DMS153 treated with DMSO at 0.1 percent for 48 hours (cell line): ENCODE measurements at regions not wholly inside any gene's neighbourhood (a gene's known extent, or its start where the extent isn't known, plus 50 kb on each side); places are given as distances from the start of the nearest gene placed in this dataset.
"Not testable (repeated sequence)": the region's sequence is repeated elsewhere in the genome, so short reads cannot be mapped to it uniquely, and the experiment has no call there.

Experiments
- DNase-seq: peaks from one replicate; lab custom pipeline; 2025; ENCODE audit not compliant: unreplicated experiment; lab: John Stamatoyannopoulos, UW

DNA sequence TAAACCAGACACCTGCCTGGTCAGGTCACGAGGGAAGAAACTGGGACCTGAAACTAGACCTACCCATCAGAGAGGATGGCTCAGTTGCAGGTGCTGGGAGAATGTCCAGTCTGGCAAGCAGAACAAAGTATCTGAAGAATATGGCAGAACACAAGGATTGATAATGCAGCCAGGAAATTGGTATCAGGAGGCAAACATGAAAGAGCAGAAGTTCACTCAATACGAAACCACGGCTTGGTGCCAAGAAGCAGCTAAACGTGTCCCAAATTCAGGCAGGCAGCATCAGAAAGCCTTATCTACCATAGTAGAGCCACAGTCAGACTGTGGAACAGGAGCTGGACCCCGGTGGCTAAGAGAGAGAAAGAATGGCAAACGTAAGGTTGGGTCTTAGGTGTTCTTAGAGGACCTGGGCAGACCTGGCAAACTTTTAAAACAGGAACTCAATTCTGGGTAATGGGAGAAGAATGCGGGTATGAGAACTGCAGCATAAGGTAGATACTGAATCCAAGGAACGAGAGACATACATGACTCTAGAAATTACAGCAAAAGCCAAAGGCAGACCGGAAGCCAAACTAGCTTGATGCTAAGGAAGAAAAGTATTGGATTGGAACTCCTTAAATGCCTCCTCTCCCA lies 169.0 kb upstream of the NECTIN3 start:
- no peak for DNase-seq

DNA sequence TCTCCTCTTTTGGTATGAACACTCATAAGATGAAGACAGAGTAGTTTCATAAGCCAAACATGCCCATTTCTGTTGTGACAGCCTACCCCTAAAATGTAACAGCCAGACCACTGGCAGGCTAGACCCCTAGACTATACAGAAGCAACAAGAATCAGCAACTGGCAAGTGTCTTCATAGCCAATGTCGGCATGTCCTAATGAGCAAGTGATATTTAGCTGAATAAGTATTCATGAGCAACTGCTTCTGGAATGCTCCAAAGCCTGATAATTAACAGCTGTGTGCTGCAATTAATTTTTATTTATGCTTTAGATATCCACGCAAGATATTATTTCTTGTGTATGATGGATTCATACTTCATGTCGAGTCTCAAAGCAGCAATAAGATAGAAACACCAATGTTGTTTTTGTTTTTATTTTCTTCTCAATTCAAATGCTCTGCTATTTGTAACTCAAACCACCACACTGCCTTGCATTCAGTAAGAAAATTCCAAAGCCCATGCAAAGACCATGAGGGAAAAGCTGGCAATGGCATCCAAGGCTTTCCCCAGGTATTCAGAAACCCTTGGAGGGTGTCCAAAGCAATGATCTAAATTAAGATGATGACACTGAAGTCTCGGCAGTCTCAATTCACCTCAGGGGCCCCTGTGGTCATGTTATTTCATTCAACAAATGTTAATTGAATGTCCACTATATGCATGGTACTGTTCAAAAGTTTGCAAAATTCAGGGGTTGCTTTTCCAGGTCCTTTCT lies 167.7 kb upstream of the NECTIN3 start:
- DNase-seq, result no peak

DNA sequence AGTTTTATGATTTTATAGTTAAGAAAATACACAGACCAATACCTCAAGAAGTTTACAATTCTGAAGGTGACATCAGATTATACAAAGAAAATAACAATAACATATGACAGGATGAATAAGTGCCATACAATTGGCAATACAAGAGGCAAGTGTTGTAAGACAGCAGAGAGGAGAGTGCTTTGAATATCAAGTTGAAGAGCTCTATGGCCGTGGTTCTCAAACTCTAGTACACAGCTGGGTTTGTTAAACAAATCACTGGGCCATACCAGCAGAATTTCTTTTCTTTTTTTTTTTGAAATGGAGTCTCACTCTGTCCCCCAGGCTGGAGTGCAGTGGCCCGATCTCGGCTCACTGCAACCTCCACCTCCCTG lies 167.1 kb upstream of the NECTIN3 start:
- no peak for DNase-seq

DNA sequence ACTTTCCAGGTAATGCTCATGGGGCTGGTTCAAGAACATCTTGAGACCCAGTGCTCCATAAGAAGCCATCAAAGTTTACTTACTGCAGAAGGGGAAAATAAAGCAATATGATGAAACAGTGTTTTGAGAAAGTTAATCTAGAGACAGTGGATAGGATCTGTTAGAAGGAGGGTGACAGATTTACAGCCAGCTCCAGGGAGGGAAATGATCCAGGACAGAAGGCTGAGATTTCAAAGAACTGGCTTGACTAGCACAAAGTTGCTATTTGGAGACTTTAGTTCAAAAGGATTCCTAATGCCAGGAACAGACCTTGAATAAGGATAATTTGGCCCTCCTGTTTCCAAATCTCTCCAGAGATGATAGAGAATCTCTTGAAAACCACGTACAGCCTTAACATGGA lies 166.5 kb upstream of the NECTIN3 start:
- no peak for DNase-seq

DNA sequence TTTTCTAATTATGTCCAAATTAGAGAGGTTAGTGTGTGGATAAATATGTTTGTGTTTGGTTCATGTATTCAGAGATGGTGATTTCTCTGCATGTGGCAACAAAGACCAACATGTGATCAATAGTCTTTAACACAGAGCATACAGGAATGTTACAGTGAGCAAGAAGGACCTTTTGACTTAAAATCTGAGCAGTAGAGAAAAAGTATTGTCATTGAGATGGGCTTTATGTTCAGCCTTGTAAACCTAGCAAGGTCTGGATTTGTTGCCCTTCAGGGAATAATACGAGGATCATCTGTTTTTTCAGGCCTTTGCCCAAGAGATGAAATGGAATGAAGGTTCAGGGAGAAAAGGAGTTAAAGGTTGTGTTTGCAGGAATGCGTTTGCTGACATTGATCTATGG lies 161.8 kb upstream of the NECTIN3 start:
- DNase-seq, result no peak

DNA sequence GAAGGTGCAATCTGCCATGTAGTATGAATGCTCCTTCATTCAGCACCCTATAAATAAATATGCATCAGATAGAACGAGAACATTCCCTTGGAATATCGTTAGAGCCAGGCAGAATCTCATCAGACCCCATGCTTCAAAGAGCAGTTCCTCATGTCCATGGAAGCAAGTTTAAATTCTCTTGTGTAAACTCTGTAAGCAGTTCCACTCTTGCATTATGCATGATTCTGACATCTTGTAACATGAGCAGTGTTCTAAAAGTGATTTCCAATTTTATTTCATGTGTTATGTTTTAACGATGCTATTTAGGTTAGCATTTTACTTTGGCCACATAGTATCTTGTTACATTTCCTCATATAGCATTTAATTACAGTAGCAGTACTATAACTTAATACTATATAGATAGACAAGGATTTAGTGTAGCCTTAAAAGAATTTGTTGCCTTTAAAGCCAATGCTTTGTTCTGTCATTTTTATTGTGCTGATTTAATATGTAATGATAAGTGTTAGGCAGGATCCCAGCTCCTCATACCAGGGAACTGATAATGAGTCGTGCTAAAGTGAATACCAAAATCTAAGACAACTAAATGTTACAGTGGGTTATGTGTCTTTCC lies 161.2 kb upstream of the NECTIN3 start:
- DNase-seq, result no peak

DNA sequence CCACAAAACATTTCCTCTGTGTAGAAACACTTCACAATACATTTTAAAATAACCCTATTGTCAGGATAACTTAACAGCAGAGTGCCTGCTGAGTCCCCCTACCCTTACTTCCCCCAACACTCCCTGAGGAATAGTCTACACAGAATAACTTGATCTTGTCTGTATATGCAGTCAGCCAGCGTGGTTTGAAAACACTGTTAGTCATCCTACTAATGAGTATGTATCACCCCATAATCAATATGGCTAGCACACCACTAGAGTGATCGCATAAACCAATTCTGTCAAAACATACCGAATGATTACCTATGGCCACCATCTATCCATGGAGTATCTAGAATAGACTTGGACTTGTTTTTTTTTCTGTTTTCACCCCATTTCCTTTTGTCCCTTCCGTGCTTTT lies 152.7 kb upstream of the NECTIN3 start:
- DNase-seq, result no peak

DNA sequence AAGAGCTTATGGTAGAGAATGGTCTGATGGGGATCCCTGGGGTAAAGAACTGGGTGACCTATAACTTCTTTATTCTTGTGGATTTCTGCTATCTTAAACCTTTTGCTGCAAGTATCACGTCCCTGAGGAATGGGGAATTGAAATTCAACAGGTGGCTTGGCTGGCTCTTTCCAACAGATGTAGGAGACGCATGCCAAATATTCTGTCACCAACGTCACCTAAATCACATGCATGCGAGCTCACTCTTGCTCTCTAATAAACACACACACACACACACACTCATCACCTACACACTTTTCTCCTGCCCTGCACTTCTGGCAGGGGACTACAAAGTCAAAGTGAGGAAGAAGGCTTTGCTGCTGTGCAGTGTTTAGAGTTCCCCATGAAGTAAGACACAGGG lies 145.8 kb upstream of the NECTIN3 start:
- DNase-seq, result no peak

DNA sequence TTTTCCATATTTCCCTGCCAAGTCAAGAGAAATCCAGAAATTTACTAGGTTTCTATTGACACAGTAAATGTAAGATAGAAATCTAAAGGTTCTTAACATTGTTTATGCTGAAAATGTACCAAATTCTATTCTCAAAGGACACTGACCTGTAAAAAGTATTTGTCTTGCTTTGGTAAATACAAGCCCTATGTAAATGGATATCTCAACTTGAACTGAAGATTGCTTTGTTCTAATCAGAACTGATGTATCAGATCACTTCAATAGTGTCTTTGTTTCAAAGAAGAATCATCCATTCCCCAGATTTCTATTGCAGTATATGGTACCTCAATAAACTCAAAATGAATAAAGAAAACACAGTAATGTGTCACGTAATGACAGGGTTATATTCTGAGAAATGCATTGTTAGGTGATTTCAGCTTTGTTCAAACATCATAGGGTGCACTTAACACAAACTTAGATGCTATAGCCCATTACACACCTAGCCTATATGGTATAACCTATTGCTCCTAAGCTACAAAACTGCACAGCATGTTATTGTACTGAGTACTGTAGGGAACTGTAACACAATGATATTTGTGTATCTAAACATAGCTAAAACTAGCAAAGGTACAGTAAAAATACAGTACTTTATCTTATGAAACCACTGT lies 143.5 kb upstream of the NECTIN3 start:
- DNase-seq, result no peak

DNA sequence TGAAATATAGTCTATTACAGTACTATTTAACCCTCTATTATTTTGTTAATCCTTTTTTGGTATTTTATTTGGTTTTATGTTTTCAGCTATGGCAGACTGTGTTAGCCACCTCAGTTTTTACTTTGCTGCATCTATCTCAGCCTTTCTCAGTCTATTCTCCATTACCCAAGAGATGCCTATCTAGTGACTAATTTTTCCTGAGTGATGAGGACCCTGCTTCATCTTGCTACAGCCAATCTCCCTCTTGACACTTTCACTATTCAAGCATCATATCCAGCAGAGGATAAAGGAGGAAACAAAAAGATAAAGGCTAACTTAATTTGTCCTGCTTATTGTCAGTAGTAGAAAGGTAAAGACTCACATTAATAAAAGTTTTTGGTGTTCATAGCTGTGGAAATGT lies 141.8 kb upstream of the NECTIN3 start:
- no peak for DNase-seq

DNA sequence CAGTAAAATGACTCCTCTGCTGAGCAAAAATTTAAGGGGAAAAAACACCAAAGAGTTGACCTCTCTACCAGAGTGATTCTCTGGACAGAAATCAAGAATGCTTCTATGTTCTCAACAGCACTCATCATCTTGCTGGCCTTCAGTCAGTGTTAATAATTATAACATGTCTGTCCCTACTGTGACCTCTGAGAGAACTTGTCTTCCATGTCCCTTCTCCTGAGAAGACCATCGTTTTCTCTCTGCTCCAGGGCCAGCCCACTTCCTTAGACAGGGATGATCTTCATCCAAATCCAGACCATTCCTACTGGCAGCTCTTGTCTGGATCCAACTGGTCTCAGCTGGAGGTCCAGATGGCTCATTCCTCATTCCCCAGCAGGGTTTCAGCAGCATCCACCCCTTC lies 139.0 kb upstream of the NECTIN3 start:
- no peak for DNase-seq

DNA sequence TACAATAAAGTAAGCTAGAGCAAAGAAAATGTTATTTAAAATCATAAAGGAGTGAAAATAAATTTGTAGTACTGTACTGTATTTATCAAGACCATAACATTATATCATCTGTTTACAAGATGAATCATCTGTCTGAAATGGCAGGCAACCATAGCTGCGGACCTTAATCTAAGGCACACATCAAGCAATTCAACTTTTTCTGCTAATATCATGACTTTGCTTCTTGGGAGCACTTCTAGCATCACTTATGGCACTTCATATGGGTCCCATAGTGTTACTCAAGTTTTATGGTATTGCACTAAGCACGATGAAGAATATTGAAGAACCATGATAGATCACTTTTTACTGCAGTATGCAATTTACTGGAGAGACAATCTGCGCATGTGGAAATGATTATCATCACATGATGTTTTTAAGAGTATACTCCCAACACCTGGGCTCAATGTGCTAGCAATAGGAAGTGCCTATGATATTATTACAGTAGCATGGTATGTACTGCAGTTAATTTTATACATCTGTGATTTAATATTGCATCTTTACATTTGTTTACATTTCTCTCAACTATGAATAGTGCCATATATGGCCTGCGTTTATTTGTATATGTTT lies 137.7 kb upstream of the NECTIN3 start:
- no peak for DNase-seq

DNA sequence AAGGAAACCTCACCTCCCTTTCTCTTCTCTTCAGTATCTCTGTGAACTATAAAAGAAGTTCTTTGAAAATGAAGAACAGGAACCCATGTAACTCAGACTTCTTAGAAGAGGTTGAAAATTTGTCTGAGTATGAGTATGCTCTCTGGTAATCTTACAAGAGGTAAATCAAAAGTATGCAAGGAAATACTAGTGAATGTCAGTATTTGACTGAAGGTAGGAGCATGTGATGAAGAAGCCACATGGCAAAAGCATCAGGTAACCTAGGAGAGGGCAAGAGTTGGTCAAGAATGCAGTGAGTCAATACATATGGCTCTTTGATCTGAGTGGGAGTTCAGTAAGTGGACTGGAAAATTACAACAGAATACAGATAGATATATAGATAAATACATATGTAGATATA lies 133.0 kb upstream of the NECTIN3 start:
- DNase-seq, result no peak

DNA sequence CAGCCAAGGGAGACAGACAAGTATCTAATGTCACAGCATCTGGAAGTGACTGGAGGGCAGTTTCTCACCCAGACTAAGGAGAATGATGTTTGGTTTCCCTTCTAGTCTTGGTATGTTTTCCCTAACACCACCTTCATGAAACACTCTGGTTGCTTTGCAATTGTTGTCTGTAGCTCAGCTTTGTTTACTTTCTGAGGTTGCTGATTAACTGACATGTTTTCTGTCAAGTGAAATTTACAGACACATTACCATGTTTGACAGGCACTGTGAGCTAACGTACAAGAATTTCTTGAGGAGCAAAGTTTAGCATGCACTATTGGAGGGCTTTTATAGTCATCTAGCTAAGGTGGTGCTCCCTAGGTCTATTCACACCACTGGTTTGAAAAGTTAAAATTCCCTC lies 131.6 kb upstream of the NECTIN3 start:
- no peak for DNase-seq

DNA sequence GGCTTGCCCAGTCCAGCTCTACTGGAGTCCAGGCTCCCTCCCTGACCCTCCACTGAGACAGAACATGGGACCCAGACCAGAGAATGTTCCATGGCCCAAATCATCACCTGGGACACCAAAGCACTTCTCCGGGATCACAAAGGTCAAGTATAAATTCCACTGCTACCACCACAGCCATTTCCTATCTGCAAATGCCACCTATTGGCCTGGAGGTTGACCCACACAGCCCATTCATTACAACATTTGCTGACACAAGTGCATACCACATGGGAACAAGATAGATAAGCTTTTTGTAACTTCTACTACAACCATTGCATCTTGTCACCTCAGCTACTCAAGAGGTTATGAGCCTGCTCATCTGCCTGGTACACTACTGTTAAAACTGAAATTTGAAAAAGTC lies 126.8 kb upstream of the NECTIN3 start:
- DNase-seq, result no peak

DNA sequence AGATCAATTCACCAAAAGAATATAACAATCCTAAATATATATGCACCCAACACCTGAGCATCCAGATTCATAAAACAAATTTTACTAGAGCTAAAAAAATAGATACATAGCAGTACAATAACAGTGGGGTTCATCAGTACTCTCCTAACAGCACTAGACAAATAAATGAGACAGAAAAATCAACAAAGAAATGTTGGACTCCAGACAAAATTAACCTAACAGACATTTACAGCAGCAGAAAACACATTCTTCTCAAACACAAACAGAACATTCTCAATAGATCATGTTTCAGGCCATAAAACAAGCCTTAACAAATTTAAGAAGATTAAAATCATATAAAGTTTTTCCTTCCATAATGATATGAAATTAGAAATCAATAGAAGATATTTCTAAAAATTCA lies 124.8 kb upstream of the NECTIN3 start:
- DNase-seq, result no peak

DNA sequence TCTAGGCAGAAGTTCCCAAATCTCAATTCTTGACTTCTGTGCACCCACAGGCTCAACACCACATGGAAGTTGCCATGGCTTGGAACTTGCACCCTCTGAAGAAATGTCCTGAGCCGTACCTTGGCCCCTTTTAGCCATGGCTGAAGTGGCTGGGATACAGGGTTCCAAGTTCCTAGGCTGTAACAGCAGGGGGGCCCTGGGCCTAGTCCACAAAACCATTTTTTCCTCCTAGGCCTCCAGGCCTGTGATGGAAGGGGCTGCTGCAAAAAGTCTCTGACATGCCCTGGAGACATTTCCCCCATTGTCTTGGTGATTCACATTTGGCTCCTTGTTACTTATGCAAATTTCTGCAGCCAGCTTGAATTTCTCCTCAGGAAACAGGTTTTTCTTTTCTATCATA lies 122.4 kb upstream of the NECTIN3 start:
- DNase-seq, result not testable (repeated sequence)

DNA sequence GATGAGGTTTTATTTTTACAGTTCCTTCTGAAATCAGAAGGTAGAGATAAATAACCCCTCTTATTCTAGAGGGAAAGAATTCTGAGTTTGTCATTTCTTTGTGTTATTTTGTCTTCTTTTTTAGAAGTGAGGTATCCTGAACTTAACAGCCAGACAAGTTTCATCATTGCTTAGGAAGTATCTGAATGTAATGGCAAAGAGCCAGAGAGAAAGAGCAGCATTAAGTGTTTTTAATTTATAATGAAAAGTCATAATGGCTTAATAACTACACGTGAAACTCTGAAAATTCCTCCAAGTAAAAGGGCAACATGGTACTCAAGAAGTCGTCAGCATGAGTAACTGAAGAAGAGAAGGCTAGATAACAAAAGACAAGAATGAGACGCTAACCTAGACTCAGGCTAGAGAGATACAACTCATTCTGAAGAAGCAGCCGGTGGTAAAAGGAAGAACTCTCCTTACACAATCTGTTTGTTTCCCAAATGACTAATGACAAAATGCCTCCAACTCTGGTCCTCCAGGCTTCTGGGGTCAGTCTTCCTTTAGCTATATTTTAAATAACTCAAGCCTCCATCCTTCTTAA lies 116.2 kb upstream of the NECTIN3 start:
- no peak for DNase-seq

DNA sequence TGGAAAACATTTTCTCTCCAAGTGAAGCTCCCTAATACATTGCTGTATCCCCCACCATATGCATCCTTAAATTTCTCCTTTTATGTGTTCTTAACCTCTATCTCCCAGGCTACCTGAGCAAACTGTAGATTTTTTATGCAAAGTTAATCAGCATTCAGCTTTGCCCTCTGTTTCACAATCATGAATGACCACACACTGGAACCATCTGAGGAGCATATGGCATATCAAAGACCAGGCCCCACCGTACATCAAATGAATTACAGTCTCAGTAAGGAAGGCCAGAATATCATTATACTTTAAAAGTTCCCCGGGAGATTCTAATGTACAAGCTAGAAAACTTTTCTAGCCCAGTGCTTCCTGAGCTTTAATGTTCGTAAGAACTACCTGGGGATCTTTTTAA lies 115.5 kb upstream of the NECTIN3 start:
- DNase-seq, result no peak

DNA sequence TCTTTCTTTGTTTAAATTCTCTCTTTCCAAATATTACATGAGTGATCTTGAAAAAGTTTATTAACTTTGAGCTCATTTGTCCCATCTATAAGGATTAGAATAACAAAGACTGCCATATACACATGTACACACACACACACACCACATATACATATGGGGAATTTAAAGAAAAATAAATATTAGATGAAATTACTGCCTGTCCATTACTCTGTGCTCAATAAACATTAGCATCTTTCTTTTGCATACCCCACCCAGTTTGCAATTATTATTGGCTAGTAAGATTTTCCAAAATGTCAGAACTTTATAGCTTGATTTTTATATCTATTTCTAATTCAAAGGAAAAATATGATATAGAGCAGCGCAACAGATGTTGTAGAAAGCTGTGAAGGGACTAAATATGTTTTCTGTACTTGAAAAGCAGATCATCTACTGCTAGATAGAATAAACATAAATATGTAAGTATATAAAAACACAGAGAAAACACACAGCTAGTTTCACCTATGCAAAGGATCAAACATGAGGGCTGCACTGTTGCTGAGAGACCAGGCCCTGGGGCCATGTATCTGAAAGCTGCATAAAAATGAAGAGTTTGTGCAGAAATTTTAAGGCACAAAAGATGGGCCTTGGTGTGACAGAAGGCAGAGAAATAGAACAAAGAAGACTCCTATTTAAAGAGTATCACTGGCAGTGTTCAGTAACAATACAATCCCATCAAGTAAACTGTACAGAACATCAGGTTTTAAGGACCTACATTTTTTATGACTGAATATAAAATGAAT lies 114.2 kb upstream of the NECTIN3 start:
- no peak for DNase-seq
